Mesendoderm (in vitro differentiated cells): ENCODE measurements at regions not wholly inside any gene's neighbourhood (a gene's known extent, or its start where the extent isn't known, plus 50 kb on each side); places are given as distances from the start of the nearest gene placed in this dataset.
"Not testable (repeated sequence)": the region's sequence is repeated elsewhere in the genome, so short reads cannot be mapped to it uniquely, and the experiment has no call there.

Source experiments
- DNase-seq: peaks from one replicate; pipeline ENCODE4 v3.0.0; 2013
- H2AK5ac ChIP-seq: 2 replicates; pipeline ENCODE4 v1.6.1; 2013; ENCODE audit warnings: low read length, inconsistent platforms
- H2BK120ac ChIP-seq: 2 replicates; pipeline ENCODE4 v1.6.1; 2013; ENCODE audit warnings: low read depth, mild to moderate bottlenecking, low read length, moderate library complexity, mixed read lengths
- H2BK15ac ChIP-seq: replicated peaks from 2 replicates; pipeline ENCODE4 v1.6.1; 2013; ENCODE audit warnings: low read depth, mild to moderate bottlenecking, moderate library complexity
- H2BK5ac ChIP-seq: 2 replicates; pipeline ENCODE4 v1.6.1; 2013; ENCODE audit warnings: low read length, inconsistent platforms
- H3K18ac ChIP-seq: 2 replicates; pipeline ENCODE4 v1.6.1; 2013; ENCODE audit warnings: mild to moderate bottlenecking, low read length, mixed read lengths
- H3K23ac ChIP-seq: one replicate; pipeline ENCODE4 v1.6.1; 2013; ENCODE audit warnings: low read length
- H3K27ac ChIP-seq: 2 replicates; pipeline ENCODE4 v1.5.1; 2013; ENCODE audit warnings: low read depth, mild to moderate bottlenecking, inconsistent platforms, low read length, moderate library complexity
- H3K27me3 ChIP-seq: 2 replicates; pipeline ENCODE4 v1.6.1; 2013; ENCODE audit warnings: low read length, control low read depth, mild to moderate bottlenecking, inconsistent platforms; ENCODE audit not compliant: insufficient read depth, poor library complexity
- H3K36me3 ChIP-seq: 2 replicates; pipeline ENCODE4 v1.6.1; 2013; ENCODE audit warnings: low read length, inconsistent platforms; ENCODE audit not compliant: control insufficient read depth, insufficient read depth
- H3K4ac ChIP-seq: one replicate; pipeline ENCODE4 v1.6.1; 2013; ENCODE audit warnings: low read depth, mild to moderate bottlenecking, low read length, moderate library complexity
- H3K4me1 ChIP-seq: 2 replicates; pipeline ENCODE4 v1.6.1; 2013; ENCODE audit warnings: low read depth, low read length, inconsistent platforms; ENCODE audit not compliant: control insufficient read depth
- H3K4me2 ChIP-seq: 2 replicates; pipeline ENCODE4 v1.6.1; 2013; ENCODE audit warnings: low read length
- H3K4me3 ChIP-seq: 2 replicates; pipeline ENCODE4 v1.5.1; 2013; ENCODE audit warnings: mild to moderate bottlenecking, low read length
- H3K56ac ChIP-seq: one replicate; pipeline ENCODE4 v1.6.1; 2013; ENCODE audit warnings: low read length
- H3K79me1 ChIP-seq: 2 replicates; pipeline ENCODE4 v1.6.1; 2013; ENCODE audit warnings: low read length, inconsistent platforms
- H3K79me2 ChIP-seq: 2 replicates; pipeline ENCODE4 v1.6.1; 2013; ENCODE audit warnings: mild to moderate bottlenecking, low read length; ENCODE audit not compliant: control insufficient read depth, insufficient read depth
- H3K9ac ChIP-seq: 2 replicates; pipeline ENCODE4 v1.6.1; 2013; ENCODE audit warnings: low read length, inconsistent platforms
- H4K5ac ChIP-seq: one replicate; pipeline ENCODE4 v1.6.1; 2013; ENCODE audit warnings: low read length
- H4K8ac ChIP-seq: one replicate; pipeline ENCODE4 v1.6.1; 2013; ENCODE audit warnings: low read depth, mild to moderate bottlenecking, control low read depth, low read length, moderate library complexity
- WGBS: extraction: QIAGEN DNeasy Blood & Tissue Kit; methylation state at CpG from one replicate; pipeline ENCODE4 v1.1.7; 2013; ENCODE audit warnings: low lambda C conversion rate, missing lambda C conversion rate; ENCODE audit not compliant: insufficient coverage; ENCODE audit errors: extremely low coverage; 5-methylcytosine and 5-hydroxymethylcytosine counted together

- no peak overlapping the region for H3K56ac ChIP-seq
- H3K79me2 ChIP-seq = no peaks in the 10 kb centered on the region
- no peak overlapping the region for H3K18ac ChIP-seq
- H3K36me3 ChIP-seq = no peaks in the 10 kb centered on the region
- no peaks in the 10 kb centered on the region for H3K4me1 ChIP-seq
- H3K27me3 ChIP-seq = no peaks in the 10 kb centered on the region
- H4K8ac ChIP-seq = no peak overlapping the region
- H2BK15ac ChIP-seq = no peak overlapping the region
- H3K4me3 ChIP-seq = no peak overlapping the region
- peak overlapping the region; percentile 41 for H2BK5ac ChIP-seq
- no peak overlapping the region for H3K9ac ChIP-seq
- H2AK5ac ChIP-seq = no peak overlapping the region
- DNase-seq = peak; percentile 82
- no CpG with 5 or more reads among the region's 7 CpGs for WGBS
- H3K27ac ChIP-seq = no peak overlapping the region
- H3K4me2 ChIP-seq = no peak overlapping the region
- H4K5ac ChIP-seq = no peak overlapping the region
- H3K4ac ChIP-seq = no peak overlapping the region
- H2BK120ac ChIP-seq = no peak overlapping the region
- H3K23ac ChIP-seq = no peak overlapping the region
- H3K79me1 ChIP-seq = no peaks in the 10 kb centered on the region
These were observed 184.6 kb downstream of the ETAA1 start for GRCh38 chr2:67581751-67582150.

DNA sequence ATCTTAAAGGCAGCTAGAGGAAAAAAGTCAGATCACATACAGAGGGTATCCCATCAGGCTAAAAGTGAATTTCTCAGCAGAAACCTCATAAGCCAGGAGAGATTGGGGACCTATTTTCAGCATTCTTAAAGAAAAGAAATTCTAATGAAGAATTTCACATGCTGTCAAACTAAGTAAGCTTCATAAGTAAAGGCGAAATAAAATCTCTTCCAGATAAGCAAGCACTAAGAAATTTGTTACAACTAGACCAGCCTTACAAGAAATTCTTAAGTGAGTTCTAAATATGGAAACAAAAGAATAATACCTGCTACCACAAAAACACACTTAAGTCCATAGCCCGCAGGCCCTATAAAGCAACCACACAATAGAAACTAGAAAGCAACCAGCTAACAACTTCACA lies 186.1 kb downstream of the ETAA1 start:
- Histone ChIP-seq H3K27ac (no peak overlapping the region), H2BK120ac (no peak overlapping the region), H3K4me3 (no peak overlapping the region), H3K9ac (no peak overlapping the region), H4K5ac (no peak overlapping the region), H3K18ac (no peak overlapping the region), H3K36me3 (no peaks in the 10 kb centered on the region), H3K4ac (no peak overlapping the region), H3K56ac (no peak overlapping the region), H3K4me2 (no peak overlapping the region), H3K79me2 (no peaks in the 10 kb centered on the region), H2BK15ac (no peak overlapping the region), H3K27me3 (no peaks in the 10 kb centered on the region), H2BK5ac (no peak overlapping the region), H4K8ac (no peak overlapping the region), H3K79me1 (no peaks in the 10 kb centered on the region), H3K23ac (no peak overlapping the region), H3K4me1 (no peaks in the 10 kb centered on the region), H2AK5ac (no peak overlapping the region)
- no CpG with 5 or more reads among the region's 2 CpGs for WGBS
- no peak for DNase-seq

- H4K8ac ChIP-seq = no peak overlapping the region
- no peak overlapping the region for H3K27ac ChIP-seq
- no peak overlapping the region for H3K9ac ChIP-seq
- no peak overlapping the region for H3K4me3 ChIP-seq
- H2AK5ac ChIP-seq = no peak overlapping the region
- H2BK5ac ChIP-seq = no peak overlapping the region
- no peak overlapping the region for H2BK15ac ChIP-seq
- H4K5ac ChIP-seq = no peak overlapping the region
- no peak overlapping the region for H3K4ac ChIP-seq
- no peak for DNase-seq
- H3K79me1 ChIP-seq = no peaks in the 10 kb centered on the region
- H3K4me1 ChIP-seq = no peaks in the 10 kb centered on the region
- no peaks in the 10 kb centered on the region for H3K79me2 ChIP-seq
- H2BK120ac ChIP-seq = no peak overlapping the region
- H3K18ac ChIP-seq = no peak overlapping the region
- no peak overlapping the region for H3K4me2 ChIP-seq
- H3K23ac ChIP-seq = no peak overlapping the region
- H3K27me3 ChIP-seq = no peaks in the 10 kb centered on the region
- no peaks in the 10 kb centered on the region for H3K36me3 ChIP-seq
- H3K56ac ChIP-seq = no peak overlapping the region
These were observed 188.3 kb downstream of the ETAA1 start for GRCh38 chr2:67585400-67585799.

DNA sequence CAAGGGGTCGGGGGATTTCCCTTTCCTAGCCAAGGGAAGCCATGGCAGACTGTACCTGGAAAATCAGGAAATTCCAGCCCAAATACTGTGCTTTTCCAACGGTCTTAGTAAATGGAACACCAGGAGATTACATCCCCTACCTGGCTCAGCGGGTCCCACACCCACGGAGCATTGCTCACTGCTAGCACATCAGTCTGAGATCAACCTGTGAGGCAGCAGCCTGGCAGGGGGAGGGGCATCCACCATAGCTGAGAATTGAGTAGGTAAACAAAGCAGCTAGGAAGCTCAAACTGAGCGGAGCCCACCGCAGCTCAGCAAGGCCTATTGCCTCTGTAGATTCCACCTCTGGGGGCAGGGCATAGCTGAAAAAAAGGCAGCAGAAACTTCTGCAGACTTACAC lies 192.0 kb downstream of the ETAA1 start:
- H3K4me1 ChIP-seq, H3K36me3 ChIP-seq, H3K4me3 ChIP-seq, H3K79me1 ChIP-seq, H3K79me2 ChIP-seq, H3K4me2 ChIP-seq, H3K27ac ChIP-seq, H4K8ac ChIP-seq, H3K56ac ChIP-seq, H3K18ac ChIP-seq, H3K4ac ChIP-seq, H2BK5ac ChIP-seq, H2AK5ac ChIP-seq, H2BK120ac ChIP-seq, H3K23ac ChIP-seq, DNase-seq, H4K5ac ChIP-seq, H3K9ac ChIP-seq, H2BK15ac ChIP-seq, H3K27me3 ChIP-seq: not testable (repeated sequence)
- no CpG with 5 or more reads among the region's 6 CpGs for WGBS

- H2BK120ac ChIP-seq, H3K36me3 ChIP-seq, DNase-seq, H3K27me3 ChIP-seq, H3K23ac ChIP-seq, H3K4me3 ChIP-seq, H3K4ac ChIP-seq, H3K4me2 ChIP-seq, H3K4me1 ChIP-seq, H4K5ac ChIP-seq, H4K8ac ChIP-seq, H2BK5ac ChIP-seq, H3K27ac ChIP-seq, H3K9ac ChIP-seq, H3K56ac ChIP-seq, H2AK5ac ChIP-seq, H2BK15ac ChIP-seq, H3K79me2 ChIP-seq, H3K18ac ChIP-seq, H3K79me1 ChIP-seq: not testable (repeated sequence)
These were observed 197.4 kb downstream of the ETAA1 start for GRCh38 chr2:67594522-67594921.

GRCh38 chr2:67596871-67597270 lies 199.7 kb downstream of the ETAA1 start:
- H2BK120ac ChIP-seq = no peak overlapping the region
- no peak overlapping the region for H3K56ac ChIP-seq
- no peak overlapping the region for H3K4me3 ChIP-seq
- no peak overlapping the region for H3K9ac ChIP-seq
- H4K8ac ChIP-seq = no peak overlapping the region
- no peak overlapping the region for H2AK5ac ChIP-seq
- no peak overlapping the region for H3K23ac ChIP-seq
- H3K18ac ChIP-seq = no peak overlapping the region
- H3K79me2 ChIP-seq = no peaks in the 10 kb centered on the region
- no peak overlapping the region for H3K4me2 ChIP-seq
- no peaks in the 10 kb centered on the region for H3K36me3 ChIP-seq
- no peak overlapping the region for H3K4ac ChIP-seq
- no peak overlapping the region for H2BK5ac ChIP-seq
- H3K27me3 ChIP-seq = no peaks in the 10 kb centered on the region
- DNase-seq = no peak
- H4K5ac ChIP-seq = no peak overlapping the region
- H3K27ac ChIP-seq = no peak overlapping the region
- H3K4me1 ChIP-seq = no peaks in the 10 kb centered on the region
- H2BK15ac ChIP-seq = no peak overlapping the region
- no peaks in the 10 kb centered on the region for H3K79me1 ChIP-seq
